Sciatic nerve (tissue), 2 donors: ENCODE measurements at regions not wholly inside any gene's neighbourhood (a gene's known extent, or its start where the extent isn't known, plus 50 kb on each side); places are given as distances from the start of the nearest gene placed in this dataset.
"Not testable (repeated sequence)": the region's sequence is repeated elsewhere in the genome, so short reads cannot be mapped to it uniquely, and the experiment has no call there.

Experiments used
- ATAC-seq: fragments of 200-7000 bp; cut with Tn5 transposase; one replicate; pipeline ENCODE4 v1.9.1; 2020; ENCODE audit warnings: mild to moderate bottlenecking, moderate library complexity
- DNase-seq: peaks from one replicate; pipeline ENCODE4 v3.0.0-alpha.2; 2020; ENCODE audit warnings: low spot score
- intact Hi-C: fragments of 100-400 bp; cut with DNase I; formaldehyde crosslinking; loops from one replicate; pipeline ENCODE4 v1.14.2; 2022
- donor health status: DM: no; HTN: no; CAD: no.
- donor health status: DM: no; HTN: no; CAD: no.

DNA sequence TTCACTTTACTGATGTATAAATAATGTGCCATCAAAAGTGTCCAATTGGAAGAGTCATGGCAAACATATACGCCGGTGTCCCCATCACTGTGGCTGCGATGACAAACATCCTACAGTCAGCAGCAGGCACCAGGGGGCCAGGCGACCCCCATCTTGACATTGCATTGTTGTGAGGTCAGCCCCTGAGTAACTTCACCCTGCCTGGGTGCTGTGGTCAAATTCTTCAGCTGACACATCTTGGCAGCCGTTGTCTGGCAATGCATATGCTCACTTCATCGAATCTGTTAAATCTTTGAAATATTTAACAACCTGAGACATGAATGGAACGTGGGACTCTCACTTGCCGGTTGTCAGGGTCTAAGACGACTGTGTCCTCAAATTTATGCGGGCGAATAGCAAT, 430.9 kb downstream of the BRD1 start:
- intact Hi-C loops: no loop called here
- ATAC-seq (no peak), DNase-seq (peak; percentile 3)

DNA sequence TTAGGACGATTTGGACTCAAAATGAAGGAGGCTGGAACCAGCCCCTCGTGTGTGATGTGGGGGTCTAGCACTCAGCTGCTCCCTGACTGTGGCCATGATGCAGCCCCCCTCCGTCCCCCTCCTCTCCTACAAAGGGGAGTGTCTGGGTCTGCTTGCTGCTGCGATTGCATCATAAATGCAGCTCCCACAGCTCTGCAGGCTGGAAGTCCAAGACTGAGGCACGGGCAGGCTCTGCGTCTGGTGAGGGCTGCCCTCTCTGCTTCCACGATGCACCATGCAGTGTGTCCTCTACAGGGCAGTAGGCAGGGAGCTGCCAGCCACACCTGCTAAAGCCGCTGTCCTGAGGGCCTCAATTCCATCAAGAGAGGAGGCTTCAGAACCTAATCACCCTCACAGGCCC, 432.1 kb downstream of the BRD1 start:
- peak; percentile 26 for DNase-seq
- no peak for ATAC-seq
- intact Hi-C loops: no loop called here

DNA sequence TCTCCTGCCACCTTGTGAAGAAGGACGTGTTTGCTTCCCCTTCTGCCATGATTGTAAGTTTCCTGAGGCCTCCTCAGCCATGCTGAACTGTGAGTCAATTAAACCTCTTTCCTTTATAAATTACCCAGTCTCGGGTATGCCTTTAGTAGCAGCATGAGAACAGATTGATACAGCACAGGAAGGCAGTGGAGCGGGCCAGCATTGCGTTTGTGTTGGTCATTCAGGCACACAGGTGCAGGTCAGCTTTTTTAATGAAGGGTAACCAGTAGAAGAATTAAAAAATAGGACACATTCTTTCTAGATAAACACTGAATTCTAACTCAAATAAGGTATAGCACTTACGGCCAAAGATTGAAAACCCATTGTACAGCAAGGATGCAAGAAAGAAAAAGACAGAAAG, 432.6 kb downstream of the BRD1 start:
- ATAC-seq, intact Hi-C loops, DNase-seq: not testable (repeated sequence)

DNA sequence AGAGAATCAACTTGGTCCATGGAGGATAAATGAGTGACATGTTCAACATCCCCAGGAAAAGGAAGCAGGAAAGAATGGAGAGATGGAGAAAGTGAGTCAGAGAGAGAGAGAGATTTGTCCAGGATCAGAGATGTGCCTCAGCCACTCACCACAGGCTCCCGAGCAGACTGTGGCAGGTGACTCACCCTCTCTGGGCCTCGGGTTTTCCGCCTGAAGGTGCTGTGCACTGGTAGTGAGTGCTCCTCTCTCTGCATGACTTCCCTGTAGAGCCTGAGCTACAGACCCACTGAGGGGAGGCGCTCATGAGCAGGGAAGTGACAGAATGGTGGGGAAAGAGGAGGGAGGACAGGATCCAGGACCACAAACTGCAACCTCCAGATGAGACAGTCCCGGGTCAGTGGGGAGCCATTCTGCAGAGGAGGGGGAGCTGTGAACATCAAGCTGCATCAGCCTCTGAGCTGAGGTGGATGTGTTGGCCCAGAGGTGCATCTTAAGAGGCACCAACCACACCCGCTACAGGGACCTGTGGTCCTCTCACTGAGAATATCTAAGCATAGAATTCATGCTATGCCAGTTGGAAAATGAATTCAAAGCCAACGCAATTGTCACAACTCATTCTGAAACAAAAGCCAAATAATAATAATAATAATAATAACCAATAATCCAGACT, 433.4 kb downstream of the BRD1 start:
- DNase-seq (peak; percentile 27), ATAC-seq (no peak)
- intact Hi-C loops: no loop called here

DNA sequence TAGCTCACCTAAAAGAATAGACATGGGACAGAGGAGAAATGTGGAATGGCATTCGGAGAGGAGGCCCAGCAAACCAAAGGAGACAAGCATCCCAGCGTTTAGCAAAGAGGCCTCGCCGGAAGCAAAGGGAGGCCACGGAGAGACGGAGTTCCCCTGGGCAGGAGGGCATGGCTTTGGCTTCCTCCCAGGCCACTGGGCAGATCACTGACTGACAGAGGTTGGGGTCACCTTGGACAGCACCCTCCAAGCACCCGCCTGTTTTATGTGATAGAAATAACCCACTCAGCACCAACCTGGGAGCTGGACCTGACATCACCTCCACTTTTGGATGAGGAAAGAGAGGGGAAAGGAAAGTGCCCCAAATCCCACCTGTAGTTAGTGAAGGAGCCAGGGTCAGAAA, 434.1 kb downstream of the BRD1 start:
- DNase-seq: peak; percentile 27

DNA sequence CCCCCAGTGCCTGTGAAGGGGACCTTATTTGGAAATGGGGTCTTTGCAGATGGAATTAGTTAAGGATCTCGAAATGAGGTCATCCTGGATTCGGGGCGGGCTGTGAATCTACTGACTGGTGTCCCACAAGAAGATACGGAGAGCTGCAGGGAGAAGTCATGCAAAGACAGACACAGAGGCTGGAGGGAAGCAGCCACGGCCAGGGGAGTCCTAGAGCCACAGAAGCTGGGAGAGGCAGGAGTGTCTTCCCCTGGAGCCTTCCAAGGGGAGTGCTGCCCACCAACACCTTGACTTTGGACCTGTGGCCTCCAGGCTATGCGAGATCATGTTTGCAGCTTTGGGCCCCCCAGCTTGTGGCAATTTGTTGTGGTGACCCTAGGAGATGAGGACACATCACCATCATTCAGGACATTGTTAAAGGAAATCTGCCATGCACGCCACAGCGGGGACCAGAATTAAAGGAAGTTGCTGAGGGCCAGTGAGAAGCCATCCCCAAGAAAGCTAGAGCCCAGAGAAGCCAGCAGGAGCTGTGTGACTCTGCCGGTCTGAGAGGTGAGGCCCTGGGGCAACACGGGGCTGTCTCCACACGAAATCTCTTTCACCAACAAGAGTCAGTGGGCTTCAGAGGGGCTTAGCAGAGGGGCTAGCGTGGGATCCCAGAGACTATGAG, 434.7 kb downstream of the BRD1 start:
- DNase-seq: peak; percentile 21
- intact Hi-C loops: no loop called here
- ATAC-seq: no peak

More for the DNA sequence above, 434.1 kb downstream of the BRD1 start:
- ATAC-seq: no peak
- intact Hi-C loops: no loop called here

DNA sequence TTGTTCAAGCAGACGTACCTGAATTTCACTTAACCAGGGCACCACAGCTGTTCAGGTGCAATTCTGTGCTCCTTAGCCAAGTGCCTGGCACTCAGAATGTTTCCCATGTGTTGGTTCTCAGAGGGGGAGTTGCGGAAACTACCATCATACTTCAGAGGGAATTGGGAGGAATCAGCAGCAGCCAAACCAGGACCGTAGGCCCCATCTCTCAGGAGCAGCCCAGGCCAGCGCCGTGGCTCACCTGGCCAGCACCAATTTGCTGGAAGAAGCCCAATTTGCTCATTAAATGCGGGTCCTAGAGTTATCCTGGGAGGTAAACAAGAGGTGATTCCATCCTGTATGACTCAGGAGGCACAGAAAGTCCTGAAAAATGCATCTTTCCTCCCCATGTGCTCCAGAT, 435.4 kb downstream of the BRD1 start:
- ATAC-seq (no peak), DNase-seq (peak; percentile 15)
- intact Hi-C loops: no loop called here

DNA sequence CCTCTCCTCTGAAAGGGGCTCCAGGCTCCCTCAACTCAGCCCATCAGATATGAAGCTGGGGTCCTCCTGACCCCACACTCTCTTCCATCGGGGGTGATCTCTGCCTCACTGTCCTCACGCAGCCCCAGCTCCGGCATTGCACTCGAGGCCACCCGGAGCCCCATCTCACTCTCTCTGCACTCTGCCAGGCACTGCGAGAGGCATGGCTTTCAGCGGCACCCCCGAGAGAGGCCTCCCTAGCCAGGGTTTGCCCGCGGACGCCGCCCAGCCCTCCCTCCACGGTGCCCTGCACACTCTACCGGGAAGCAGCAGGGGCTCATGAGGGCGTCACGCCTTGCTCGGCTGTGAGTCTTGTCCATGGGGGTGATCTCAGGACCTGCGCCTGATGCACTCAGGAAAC, 436.2 kb downstream of the BRD1 start:
- ATAC-seq (no peak), DNase-seq (peak; percentile 37)
- intact Hi-C loops: no loop called here

DNA sequence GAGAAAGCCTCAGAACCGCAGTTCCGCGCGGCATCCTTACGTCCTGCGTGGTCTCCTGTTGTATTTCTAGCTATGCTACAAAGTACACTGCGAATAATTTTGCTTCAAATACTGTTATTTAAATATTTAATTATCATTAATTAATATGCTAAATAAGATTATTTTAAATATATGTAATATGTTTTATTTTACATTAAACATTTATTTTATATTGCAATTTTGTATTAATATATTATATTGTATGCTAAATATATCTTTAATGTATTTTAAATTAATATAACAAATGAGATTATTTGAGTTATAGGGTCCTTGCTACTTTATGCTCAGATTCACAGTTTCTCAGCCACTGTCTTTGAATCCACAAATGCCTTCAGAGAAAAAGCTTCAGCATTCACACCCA, 436.7 kb downstream of the BRD1 start:
- DNase-seq: peak; percentile 15
- intact Hi-C loops: no loop called here
- ATAC-seq: no peak

DNA sequence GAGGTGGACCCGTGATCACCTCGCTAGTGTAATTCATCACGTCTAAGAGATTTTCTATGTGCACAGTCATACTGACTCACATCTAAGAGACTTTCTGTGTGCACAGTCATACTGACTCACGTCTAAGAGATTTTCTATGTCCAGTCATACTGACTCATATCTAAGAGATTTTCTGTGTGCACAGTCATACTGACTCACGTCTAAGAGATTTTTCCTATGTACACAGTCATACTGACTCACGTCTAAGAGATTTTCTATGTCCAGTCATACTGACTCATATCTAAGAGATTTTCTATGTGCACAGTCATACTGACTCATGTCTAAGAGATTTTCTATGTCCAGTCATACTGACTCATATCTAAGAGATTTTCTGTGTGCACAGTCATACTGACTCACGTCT, 443.8 kb downstream of the BRD1 start:
- intact Hi-C loops, DNase-seq, ATAC-seq: not testable (repeated sequence)

DNA sequence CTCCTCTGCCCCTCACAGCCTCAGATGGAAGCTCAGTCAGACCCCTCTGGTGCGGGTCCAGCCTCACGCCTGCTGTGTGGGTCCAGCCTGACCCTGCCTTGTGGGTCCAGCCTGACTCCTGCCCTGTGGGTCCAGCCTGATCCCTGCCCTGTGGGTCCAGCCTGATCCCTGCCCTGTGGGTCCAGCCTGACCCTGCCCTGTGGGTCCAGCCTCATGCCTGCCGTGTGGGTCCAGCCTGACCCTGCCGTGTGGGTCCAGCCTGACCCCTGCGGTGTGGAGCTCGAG, 445.3 kb downstream of the BRD1 start:
- ATAC-seq: no peak

DNA sequence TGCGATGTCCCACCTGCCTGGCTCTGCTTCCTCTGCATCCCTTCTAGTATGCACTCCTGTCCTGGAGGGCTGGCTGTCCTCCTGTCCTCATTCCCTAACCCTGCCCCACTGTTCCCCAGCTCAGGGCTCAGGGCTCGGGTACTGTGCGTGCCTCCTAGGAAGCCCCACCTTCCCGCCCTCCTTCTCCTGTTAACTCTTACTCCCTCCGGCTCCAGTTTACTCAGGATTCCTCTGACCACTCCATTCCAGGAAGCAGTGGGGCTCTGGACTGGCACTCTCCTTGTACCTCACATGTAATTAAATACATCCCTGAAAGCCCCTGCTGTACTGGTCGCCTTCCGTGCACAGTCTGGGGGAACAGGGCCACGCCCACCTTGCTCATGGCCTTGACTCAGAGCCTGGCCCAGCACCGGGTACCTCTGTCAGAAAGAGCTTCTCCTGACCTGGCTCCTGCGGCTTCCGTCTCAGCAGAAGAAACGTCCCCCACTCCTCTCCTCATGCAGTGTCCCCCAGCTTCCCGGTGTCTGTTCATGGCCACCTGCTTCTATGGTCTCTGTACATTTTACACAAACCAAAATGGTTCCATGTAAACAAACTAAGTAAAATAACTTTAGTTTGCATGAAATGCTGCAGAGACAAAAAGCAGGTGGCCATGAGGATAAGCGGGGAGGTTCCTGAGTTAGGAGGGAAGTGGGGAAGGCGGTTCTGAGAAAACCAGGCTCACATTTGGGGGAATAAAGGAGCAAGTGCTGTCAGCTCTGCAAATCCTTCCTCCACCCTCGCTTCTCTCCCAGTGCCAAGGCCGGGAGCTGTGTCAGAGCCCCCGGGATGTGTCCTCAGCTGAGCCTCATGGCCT, 445.9 kb downstream of the BRD1 start:
- DNase-seq (peak; percentile 46), ATAC-seq (no peak)
- intact Hi-C loops: no loop called here

More for the DNA sequence above, 445.3 kb downstream of the BRD1 start:
- peak; percentile 26 for DNase-seq
- intact Hi-C loops: no loop called here

DNA sequence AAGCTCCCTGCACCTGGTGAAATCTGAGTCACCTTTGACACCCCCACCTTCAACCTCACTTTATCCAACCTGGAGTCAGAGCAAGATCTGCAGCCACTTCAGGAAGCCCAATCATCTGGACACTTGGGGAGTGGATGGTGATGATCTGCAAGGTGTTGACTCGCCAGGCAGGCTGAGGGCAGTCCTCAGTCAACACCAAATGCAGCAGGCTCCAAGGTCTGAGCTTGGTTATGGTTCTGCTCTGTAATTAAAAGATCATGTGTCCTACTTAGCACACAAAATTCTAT, 446.9 kb downstream of the BRD1 start:
- intact Hi-C loops: no loop called here
- ATAC-seq (no peak), DNase-seq (no peak)

DNA sequence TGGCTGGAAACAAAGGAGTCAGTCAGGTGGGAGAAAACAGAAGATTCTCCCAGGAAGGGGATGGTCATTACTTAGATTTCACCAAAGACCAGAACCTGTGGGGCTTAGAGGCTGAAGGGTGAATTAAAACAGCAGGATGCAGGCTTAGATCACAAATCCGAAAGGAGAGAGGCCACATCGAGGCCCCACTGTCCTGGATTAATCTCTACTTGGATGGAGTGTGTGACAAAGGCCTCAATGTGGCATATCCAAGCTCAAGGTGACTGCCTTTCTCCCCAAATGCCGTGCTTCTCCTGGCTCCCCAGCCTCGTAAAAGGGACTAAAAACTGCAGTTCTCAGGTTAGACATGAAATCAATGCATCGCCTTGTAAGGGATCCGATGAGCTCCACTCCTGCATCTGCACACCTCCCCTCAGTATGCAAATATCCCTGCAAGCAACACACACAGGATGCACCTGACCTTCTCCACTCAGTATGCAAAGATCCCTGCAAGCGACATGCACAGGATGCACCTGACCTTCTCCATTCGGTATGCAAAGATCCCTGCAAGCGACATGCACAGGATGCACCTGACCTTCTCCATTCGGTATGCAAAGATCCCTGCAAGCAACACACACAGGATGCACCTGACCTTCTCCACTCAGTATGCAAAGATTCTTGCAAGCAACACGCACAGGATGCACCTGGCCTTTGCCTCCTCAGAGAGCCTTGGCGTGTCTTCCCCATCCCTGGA, 447.4 kb downstream of the BRD1 start:
- intact Hi-C loops: no loop called here
- ATAC-seq (no peak), DNase-seq (no peak)

DNA sequence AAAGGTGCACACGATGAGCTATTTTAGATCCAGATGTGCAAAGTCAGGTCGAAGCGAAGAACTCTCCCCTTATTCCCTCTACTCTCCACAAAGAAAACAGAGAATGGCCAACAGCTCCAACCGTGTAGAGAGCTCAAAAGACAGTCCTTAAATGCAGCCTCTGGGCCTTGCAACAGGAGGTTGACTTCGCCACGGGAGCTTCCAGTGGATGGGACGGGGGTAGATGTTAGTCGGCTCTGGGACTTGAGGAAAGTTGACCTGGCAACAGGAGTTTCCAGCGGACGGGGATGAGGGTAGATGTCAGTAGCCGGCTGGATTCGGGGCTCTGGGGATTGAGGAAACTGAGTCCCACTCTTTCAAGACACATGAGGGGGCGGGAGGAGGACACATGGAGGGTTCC, 450.4 kb downstream of the BRD1 start:
- intact Hi-C loops: no loop called here
- no peak for ATAC-seq
- DNase-seq: no peak

DNA sequence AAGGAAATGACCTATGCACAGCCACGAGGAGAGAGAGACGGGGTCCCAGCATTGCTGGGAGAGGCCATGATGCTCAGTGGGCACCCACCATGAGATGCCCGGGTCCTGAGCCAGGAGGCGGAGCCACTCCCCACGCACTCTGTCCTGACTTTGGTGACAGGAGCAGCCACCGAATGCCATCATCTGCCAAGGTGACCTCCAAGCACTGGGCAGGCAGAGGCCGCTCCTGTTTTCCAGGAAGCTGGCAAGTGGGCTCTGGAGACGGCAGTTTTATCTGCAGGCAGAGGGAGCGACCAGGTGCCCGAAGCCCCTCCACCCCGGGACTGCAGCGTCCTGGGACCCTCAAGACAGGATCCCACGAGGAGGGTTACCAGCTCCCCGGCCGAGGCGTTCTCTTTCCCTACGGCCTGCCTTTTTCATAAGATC, 453.9 kb downstream of the BRD1 start:
- no peak for ATAC-seq
- intact Hi-C loops: no loop called here
- DNase-seq: no peak

DNA sequence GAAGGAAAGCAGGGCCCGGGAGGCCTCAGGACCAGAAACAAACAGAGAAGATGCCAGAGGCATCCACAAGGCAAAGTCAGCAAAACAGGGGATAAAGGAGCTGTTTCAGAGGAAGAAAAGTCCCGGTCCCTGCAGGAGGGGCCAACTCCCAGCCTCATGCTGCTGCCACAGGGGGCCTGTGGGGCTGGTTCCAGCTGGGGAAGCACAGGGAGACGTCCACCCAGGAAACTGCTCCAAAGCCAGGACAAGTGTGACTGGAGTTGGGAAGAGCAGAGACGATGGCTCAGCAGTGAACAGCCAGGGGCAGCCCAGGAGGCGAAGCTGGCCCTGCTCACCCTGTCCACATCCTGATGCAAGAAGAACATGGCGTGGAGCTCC, 454.4 kb downstream of the BRD1 start:
- DNase-seq (peak; percentile 30), ATAC-seq (no peak)
- intact Hi-C loops: no loop called here

DNA sequence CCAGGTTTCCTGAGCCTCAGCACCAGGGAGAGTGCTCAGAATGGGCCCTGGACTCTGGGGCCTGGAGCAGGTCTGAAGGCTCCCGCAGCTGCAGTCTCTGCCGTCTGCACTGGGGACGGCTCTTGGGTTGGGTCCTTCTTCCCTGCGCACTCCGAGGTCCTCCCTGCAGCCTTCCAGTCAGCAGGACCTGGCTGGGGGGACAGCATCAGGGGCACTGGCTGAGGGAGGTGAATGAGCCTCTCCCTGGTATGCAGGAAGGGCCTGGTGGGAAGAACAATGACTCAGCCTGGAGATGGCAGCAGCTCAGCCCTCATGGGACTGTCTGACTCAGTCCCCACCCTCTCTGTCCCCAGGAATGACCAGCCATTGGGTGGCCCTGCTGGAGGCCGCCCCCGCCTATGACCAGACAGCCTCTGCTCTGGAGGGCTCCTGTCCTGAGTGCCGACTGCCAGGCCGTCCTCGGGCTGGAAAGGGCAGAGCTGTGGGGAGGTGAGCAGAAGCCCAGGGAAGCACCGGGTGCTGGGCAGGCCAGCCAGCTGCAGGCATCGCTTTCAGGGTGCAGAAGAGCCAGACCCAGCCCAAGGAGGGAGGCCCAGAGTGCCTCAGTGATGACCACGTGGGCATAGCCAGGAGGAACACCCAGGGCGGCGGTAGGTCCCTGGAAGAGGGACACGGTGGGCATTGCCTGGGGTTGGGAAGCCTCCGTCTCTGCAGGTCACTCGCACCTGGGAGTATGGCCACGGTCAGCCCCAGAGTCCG, 455.0 kb downstream of the BRD1 start:
- peak; percentile 50 for DNase-seq
- intact Hi-C loops: no loop called here
- no peak for ATAC-seq

DNA sequence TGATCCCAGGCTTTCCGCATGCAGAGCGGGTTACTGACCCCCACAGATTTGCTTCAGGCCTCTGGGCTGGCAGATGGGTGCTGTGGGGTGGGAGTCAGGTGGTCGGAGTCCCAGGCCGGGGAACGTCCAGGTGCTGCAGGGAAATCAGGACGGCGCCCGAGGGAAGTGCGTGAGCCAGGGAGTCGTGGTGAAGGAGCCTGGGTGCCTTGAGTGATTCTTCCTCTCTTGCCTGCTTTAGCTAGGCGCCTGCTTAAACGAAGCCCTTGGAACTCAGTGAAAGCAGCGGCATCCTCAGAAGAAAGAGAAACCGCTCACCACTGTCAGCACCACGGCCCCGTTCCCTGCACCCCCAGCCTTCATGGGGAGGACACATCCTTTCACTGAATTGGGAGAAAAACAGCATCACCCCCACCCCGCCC, 455.6 kb downstream of the BRD1 start:
- DNase-seq: peak; percentile 30
- intact Hi-C loops: no loop called here
- ATAC-seq: no peak
